ENCODE measurements at regions not wholly inside any gene's neighbourhood (a gene's known extent, or its start where the extent isn't known, plus 50 kb on each side); places are given as distances from the start of the nearest gene placed in this dataset.
A peak's percentile ranks its signal among the peaks of the same experiment; 100 is the strongest.
"Not testable (repeated sequence)": the region's sequence is repeated elsewhere in the genome, so short reads cannot be mapped to it uniquely, and the experiment has no call there.

- DNase-seq: peak; percentile 18
Observed at GRCh38 chr5:118366429-118366828, 621.9 kb downstream of the DTWD2 start.

GRCh38 chr5:118365718-118366117 is 622.6 kb downstream of the DTWD2 start:
- no peak for DNase-seq

- DNase-seq: no peak
Observed at GRCh38 chr5:118354797-118355196, 633.5 kb downstream of the DTWD2 start.

- no peak for DNase-seq
Observed at GRCh38 chr5:118353970-118354369, 634.4 kb downstream of the DTWD2 start.

- no peak for DNase-seq
Observed at GRCh38 chr5:118336468-118336867, 651.9 kb downstream of the DTWD2 start.

- no peak for DNase-seq
Observed at GRCh38 chr5:118327389-118327788, 661.0 kb downstream of the DTWD2 start.

- no peak for DNase-seq
Observed at GRCh38 chr5:118326481-118327045, 661.8 kb downstream of the DTWD2 start.

GRCh38 chr5:118325931-118326330 is 662.4 kb downstream of the DTWD2 start:
- no peak for DNase-seq

- not testable (repeated sequence) for DNase-seq
Observed at GRCh38 chr5:118323723-118324122, 664.6 kb downstream of the DTWD2 start.

GRCh38 chr5:118321081-118321480 is 667.3 kb downstream of the DTWD2 start:
- no peak for DNase-seq

GRCh38 chr5:118320121-118320520 is 668.2 kb downstream of the DTWD2 start:
- DNase-seq: no peak

- no peak for DNase-seq
Observed at GRCh38 chr5:118314931-118315330, 673.4 kb downstream of the DTWD2 start.

GRCh38 chr5:118311103-118311819 is 677.1 kb downstream of the DTWD2 start:
- DNase-seq: no peak

- no peak for DNase-seq
Observed at GRCh38 chr5:118310401-118310800, 677.9 kb downstream of the DTWD2 start.

GRCh38 chr5:118303296-118303695 is 685.1 kb downstream of the DTWD2 start:
- no peak for DNase-seq

GRCh38 chr5:118302786-118303185 is 685.6 kb downstream of the DTWD2 start:
- no peak for DNase-seq

- no peak for DNase-seq
Observed at GRCh38 chr5:118301696-118302095, 686.7 kb downstream of the DTWD2 start.

- no peak for DNase-seq
Observed at GRCh38 chr5:118295045-118295444, 693.3 kb downstream of the DTWD2 start.

- no peak for DNase-seq
Observed at GRCh38 chr5:118293378-118293777, 695.0 kb downstream of the DTWD2 start.

- no peak for DNase-seq
Observed at GRCh38 chr5:118290204-118290603, 698.1 kb downstream of the DTWD2 start.

GRCh38 chr5:118284230-118284629 is 704.1 kb downstream of the DTWD2 start:
- DNase-seq: not testable (repeated sequence)

- DNase-seq: not testable (repeated sequence)
Observed at GRCh38 chr5:118282480-118283038, 705.8 kb downstream of the DTWD2 start.

- DNase-seq: no peak
Observed at GRCh38 chr5:118279540-118280294, 708.6 kb downstream of the DTWD2 start.

GRCh38 chr5:118270526-118270925 is 717.8 kb downstream of the DTWD2 start:
- no peak for DNase-seq

All from NCI-H2171 (cell line).